ENCODE measurements at regions not wholly inside any gene's neighbourhood (a gene's known extent, or its start where the extent isn't known, plus 50 kb on each side); places are given as distances from the start of the nearest gene placed in this dataset.

GRCh38 chr13:58247080-58247479, 615.5 kb downstream of the PCDH17 start:
- no peaks in the 10 kb centered on the region for H3K4me1 Mint-ChIP-seq
- Histone ChIP-seq H3K9me3 (ENCODE audit: control insufficient read depth, insufficient read depth, low read length) (peaks cover 2% of the 10 kb centered on the region), H3K4me3 (ENCODE audit: low read length) (no peak overlapping the region), H3K4me1 (ENCODE audit: control insufficient read depth, insufficient read depth, low read length) (no peaks in the 10 kb centered on the region), H3K36me3 (ENCODE audit: control insufficient read depth, insufficient read depth, low read length) (no peaks in the 10 kb centered on the region), H3K27ac (ENCODE audit: low read length) (no peak overlapping the region), H3K27me3 (ENCODE audit: control insufficient read depth, insufficient read depth, low read length) (no peaks in the 10 kb centered on the region)
- H3K36me3 Mint-ChIP-seq = peaks cover 15% of the 10 kb centered on the region
- H3K9me3 Mint-ChIP-seq = peaks cover 21 to 32% of the 10 kb centered on the region in 2 donors
- H3K27ac Mint-ChIP-seq = no peak overlapping the region
- no peak overlapping the region for H3K4me3 Mint-ChIP-seq
- H3K27me3 Mint-ChIP-seq (ENCODE audit: low read depth in 2 of 2) = no peaks in the 10 kb centered on the region
- TF ChIP-seq, protein P1, sequence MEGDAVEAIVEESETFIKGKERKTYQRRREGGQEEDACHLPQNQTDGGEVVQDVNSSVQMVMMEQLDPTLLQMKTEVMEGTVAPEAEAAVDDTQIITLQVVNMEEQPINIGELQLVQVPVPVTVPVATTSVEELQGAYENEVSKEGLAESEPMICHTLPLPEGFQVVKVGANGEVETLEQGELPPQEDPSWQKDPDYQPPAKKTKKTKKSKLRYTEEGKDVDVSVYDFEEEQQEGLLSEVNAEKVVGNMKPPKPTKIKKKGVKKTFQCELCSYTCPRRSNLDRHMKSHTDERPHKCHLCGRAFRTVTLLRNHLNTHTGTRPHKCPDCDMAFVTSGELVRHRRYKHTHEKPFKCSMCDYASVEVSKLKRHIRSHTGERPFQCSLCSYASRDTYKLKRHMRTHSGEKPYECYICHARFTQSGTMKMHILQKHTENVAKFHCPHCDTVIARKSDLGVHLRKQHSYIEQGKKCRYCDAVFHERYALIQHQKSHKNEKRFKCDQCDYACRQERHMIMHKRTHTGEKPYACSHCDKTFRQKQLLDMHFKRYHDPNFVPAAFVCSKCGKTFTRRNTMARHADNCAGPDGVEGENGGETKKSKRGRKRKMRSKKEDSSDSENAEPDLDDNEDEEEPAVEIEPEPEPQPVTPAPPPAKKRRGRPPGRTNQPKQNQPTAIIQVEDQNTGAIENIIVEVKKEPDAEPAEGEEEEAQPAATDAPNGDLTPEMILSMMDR (IDR thresholded peaks at IDR 0.05) = no peak
- WGBS (ENCODE audit: insufficient coverage) = 92% methylated on average over 1 of the region's 2 CpGs
- no peak for ATAC-seq
- DNase-seq = no peak
- intact Hi-C loops (cut with micrococcal nuclease) = no loop called here

- Mint-ChIP-seq H3K27me3 (ENCODE audit: low read depth in 2 of 2) (no peaks in the 10 kb centered on the region), H3K27ac (no peak overlapping the region), H3K4me3 (no peak overlapping the region), H3K9me3 (peaks cover 17 to 29% of the 10 kb centered on the region in 2 donors), H3K36me3 (peaks cover 9% of the 10 kb centered on the region), H3K4me1 (no peaks in the 10 kb centered on the region)
- peaks cover 4% of the 10 kb centered on the region for H3K9me3 ChIP-seq (ENCODE audit: control insufficient read depth, insufficient read depth, low read length)
- no peak overlapping the region for H3K27ac ChIP-seq (ENCODE audit: low read length)
- 89% methylated on average over 1 of the region's 1 CpG for WGBS (ENCODE audit: insufficient coverage)
- no peak overlapping the region for H3K4me3 ChIP-seq (ENCODE audit: low read length)
- no peak for ATAC-seq
- intact Hi-C loops (cut with micrococcal nuclease) = no loop called here
- DNase-seq = no peak
- TF ChIP-seq, protein P1 (IDR thresholded peaks at IDR 0.05) = no peak
- H3K36me3 ChIP-seq (ENCODE audit: control insufficient read depth, insufficient read depth, low read length) = no peaks in the 10 kb centered on the region
- H3K27me3 ChIP-seq (ENCODE audit: control insufficient read depth, insufficient read depth, low read length) = no peaks in the 10 kb centered on the region
- no peaks in the 10 kb centered on the region for H3K4me1 ChIP-seq (ENCODE audit: control insufficient read depth, insufficient read depth, low read length)
These were observed 623.4 kb downstream of the PCDH17 start for GRCh38 chr13:58254943-58255342.

DNA sequence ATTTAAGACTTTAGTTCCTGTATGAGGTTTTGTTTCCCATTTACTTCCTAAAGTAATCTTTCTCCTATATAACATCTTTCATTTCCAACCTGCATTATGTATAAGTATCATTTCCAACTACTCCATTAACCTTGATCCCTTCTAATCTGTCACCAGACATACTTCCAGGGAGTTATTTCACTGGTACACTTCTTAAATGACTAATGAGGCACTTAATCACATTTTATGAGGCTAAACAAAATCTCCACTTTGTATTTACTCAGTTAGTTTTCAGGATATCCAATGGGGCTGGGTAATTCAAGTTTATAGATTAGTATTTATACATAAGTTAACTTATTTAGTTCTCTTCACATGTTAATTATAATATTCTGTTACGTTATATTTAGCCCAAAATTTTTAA, 634.7 kb downstream of the PCDH17 start:
- WGBS (ENCODE audit: insufficient coverage) = no CpG with 5 or more reads among the region's 1 CpG
- intact Hi-C loops (cut with micrococcal nuclease) = no loop called here

More for the DNA sequence above, 634.7 kb downstream of the PCDH17 start:
- H3K36me3 Mint-ChIP-seq = peaks cover 7% of the 10 kb centered on the region
- H3K4me1 Mint-ChIP-seq = no peaks in the 10 kb centered on the region
- H3K27ac ChIP-seq (ENCODE audit: low read length) = no peak overlapping the region
- ATAC-seq (no peak), DNase-seq (no peak)
- no peaks in the 10 kb centered on the region for H3K9me3 ChIP-seq (ENCODE audit: control insufficient read depth, insufficient read depth, low read length)
- no peaks in the 10 kb centered on the region for H3K4me1 ChIP-seq (ENCODE audit: control insufficient read depth, insufficient read depth, low read length)
- H3K27ac Mint-ChIP-seq = no peak overlapping the region
- no peak overlapping the region for H3K4me3 Mint-ChIP-seq
- no peaks in the 10 kb centered on the region for H3K27me3 ChIP-seq (ENCODE audit: control insufficient read depth, insufficient read depth, low read length)
- H3K27me3 Mint-ChIP-seq (ENCODE audit: low read depth in 2 of 2) = no peaks in the 10 kb centered on the region
- no peak overlapping the region for H3K4me3 ChIP-seq (ENCODE audit: low read length)
- TF ChIP-seq, protein P1 (IDR thresholded peaks at IDR 0.05) = no peak
- no peaks in the 10 kb centered on the region for H3K36me3 ChIP-seq (ENCODE audit: control insufficient read depth, insufficient read depth, low read length)
- H3K9me3 Mint-ChIP-seq = peaks cover 17 to 18% of the 10 kb centered on the region in 2 donors
